Prostate gland (tissue), 2 donors: ENCODE measurements at regions not wholly inside any gene's neighbourhood (a gene's known extent, or its start where the extent isn't known, plus 50 kb on each side); places are given as distances from the start of the nearest gene placed in this dataset.
"Not testable (repeated sequence)": the region's sequence is repeated elsewhere in the genome, so short reads cannot be mapped to it uniquely, and the experiment has no call there.

Experiments
- DNase-seq: peaks from one replicate; pipeline ENCODE4 v3.0.0-alpha.2; 2019; ENCODE audit warnings: low spot score
- H3K27ac ChIP-seq, 2 donors: fragments of 200-600 bp; sonication (generic); 2 replicates each; pipeline ENCODE4 v1.5.1; 2017 to 2019
- H3K27me3 ChIP-seq: fragments of 200-600 bp; sonication (generic); replicated peaks from 2 replicates; pipeline ENCODE4 v1.5.1; 2019; ENCODE audit not compliant: insufficient read depth
- H3K36me3 ChIP-seq, 2 donors: fragments of 200-600 bp; sonication (generic); 1 replicate in 1 of 2; 2 replicates in 1 of 2; pipeline versions ENCODE4 v1.5.1 to v1.8.1; 2017 to 2019
- H3K4me1 ChIP-seq: fragments of 200-600 bp; sonication (generic); replicated peaks from 2 replicates; pipeline ENCODE4 v1.5.1; 2019
- H3K4me3 ChIP-seq, 2 donors: fragments of 200-600 bp; sonication (generic); 2 replicates each; pipeline ENCODE4 v1.5.1; 2017 to 2019
- H3K9me3 ChIP-seq: fragments of 200-600 bp; sonication (generic); 2 replicates; pipeline ENCODE4 v1.5.1; 2017
- CTCF ChIP-seq, 4 experiments: fragments of 200-600 bp in 2 of 4; fragments of 450-650 bp in 2 of 4; sonication (generic) in 2 of 4; IDR thresholded peaks; 1 replicate in 3 of 4; 2 replicates in 1 of 4; pipeline ENCODE4 v1.5.1; 2016 to 2019; ENCODE audit warnings: antibody characterized with exemption in 4 of 4, mild to moderate bottlenecking in 2 of 4, moderate library complexity in 2 of 4
- WGBS: methylation state at CpG from one replicate; pipeline ENCODE4 v1.1.5; 2018; 5-methylcytosine and 5-hydroxymethylcytosine counted together
- intact Hi-C: fragments of 100-400 bp; cut with DNase I; formaldehyde crosslinking; loops from one replicate; pipeline ENCODE4 v1.14.2; 2022

- H3K4me1 ChIP-seq: no peaks in the 10 kb centered on the region
- H3K9me3 ChIP-seq: no peaks in the 10 kb centered on the region
- H3K27me3 ChIP-seq: no peaks in the 10 kb centered on the region
- intact Hi-C loops: no loop called here
- DNase-seq: no peak
- H3K27ac ChIP-seq: no peak overlapping the region
- no peaks in the 10 kb centered on the region for H3K36me3 ChIP-seq
- TF ChIP-seq CTCF (IDR thresholded peaks at IDR 0.05): no peak
- H3K4me3 ChIP-seq: no peak overlapping the region
- WGBS: 64% methylated on average over 4 of the region's 4 CpGs
Measured at GRCh38 chr3:140883428-140884040, 58.1 kb upstream of the SLC25A36 start.

DNA sequence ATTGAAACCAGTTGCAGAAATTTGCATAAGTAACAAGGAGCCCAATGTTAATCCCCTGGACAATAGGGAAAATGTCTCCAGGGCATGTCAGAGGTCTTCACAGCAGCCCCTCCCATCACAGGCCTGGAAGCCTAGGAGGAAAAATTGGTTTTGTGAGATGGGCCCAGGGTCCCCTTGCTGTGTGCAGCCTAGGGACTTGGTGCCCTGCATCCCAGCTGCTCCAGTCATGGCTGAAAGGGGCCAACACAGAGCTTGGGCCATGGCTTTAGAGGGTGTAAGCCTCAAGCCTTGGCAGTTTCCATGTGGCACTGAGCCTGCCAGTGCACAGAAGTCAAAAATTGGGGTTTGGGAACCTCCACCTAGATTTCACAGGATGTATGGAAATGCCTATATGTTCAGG is 55.9 kb upstream of the SLC25A36 start:
- H3K4me1 ChIP-seq, H3K27me3 ChIP-seq, H3K27ac ChIP-seq, H3K36me3 ChIP-seq, H3K9me3 ChIP-seq, DNase-seq, intact Hi-C loops, H3K4me3 ChIP-seq: not testable (repeated sequence)
